ENCODE measurements at regions not wholly inside any gene's neighbourhood (a gene's known extent, or its start where the extent isn't known, plus 50 kb on each side); places are given as distances from the start of the nearest gene placed in this dataset.

DNA sequence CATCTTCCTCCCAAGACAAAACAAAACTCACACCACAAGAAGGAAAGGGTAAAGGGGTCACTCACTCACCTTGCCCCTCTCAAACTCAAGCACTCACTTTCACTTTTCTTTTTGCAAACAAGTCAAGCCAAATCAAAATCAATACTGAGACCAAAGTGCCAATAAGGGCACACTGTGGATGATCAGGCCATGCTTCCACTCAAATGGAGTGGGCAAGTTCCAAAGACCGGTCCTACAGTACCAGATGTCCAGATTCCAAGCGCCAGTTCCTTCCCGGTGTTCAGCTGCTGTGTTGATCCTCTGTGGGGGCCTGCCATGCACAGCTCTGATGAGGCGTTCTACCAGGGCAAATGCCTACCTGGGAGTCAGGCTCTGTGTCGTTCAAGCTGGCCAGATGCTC lies 162.6 kb upstream of the GRIK2 start:
- TF ChIP-seq POLR2A (IDR thresholded peaks at IDR 0.05): no peak
- TF ChIP-seq, protein P1, sequence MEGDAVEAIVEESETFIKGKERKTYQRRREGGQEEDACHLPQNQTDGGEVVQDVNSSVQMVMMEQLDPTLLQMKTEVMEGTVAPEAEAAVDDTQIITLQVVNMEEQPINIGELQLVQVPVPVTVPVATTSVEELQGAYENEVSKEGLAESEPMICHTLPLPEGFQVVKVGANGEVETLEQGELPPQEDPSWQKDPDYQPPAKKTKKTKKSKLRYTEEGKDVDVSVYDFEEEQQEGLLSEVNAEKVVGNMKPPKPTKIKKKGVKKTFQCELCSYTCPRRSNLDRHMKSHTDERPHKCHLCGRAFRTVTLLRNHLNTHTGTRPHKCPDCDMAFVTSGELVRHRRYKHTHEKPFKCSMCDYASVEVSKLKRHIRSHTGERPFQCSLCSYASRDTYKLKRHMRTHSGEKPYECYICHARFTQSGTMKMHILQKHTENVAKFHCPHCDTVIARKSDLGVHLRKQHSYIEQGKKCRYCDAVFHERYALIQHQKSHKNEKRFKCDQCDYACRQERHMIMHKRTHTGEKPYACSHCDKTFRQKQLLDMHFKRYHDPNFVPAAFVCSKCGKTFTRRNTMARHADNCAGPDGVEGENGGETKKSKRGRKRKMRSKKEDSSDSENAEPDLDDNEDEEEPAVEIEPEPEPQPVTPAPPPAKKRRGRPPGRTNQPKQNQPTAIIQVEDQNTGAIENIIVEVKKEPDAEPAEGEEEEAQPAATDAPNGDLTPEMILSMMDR (IDR thresholded peaks at IDR 0.05): no peak
- intact Hi-C loops (cut with DNase I): no loop called here
- 84 to 92% methylated on average over 5 of the region's 5 CpGs for WGBS, 2 donors
- Histone ChIP-seq H3K4me3 (replicated peaks in 1 of 3) (no peak overlapping the region), H3K36me3 (no peaks in the 10 kb centered on the region), H3K27ac (no peak overlapping the region), H3K9me3 (no peaks in the 10 kb centered on the region), H3K27me3 (no peaks in the 10 kb centered on the region), H3K4me1 (no peaks in the 10 kb centered on the region)
- DNase-seq: no peak

DNA sequence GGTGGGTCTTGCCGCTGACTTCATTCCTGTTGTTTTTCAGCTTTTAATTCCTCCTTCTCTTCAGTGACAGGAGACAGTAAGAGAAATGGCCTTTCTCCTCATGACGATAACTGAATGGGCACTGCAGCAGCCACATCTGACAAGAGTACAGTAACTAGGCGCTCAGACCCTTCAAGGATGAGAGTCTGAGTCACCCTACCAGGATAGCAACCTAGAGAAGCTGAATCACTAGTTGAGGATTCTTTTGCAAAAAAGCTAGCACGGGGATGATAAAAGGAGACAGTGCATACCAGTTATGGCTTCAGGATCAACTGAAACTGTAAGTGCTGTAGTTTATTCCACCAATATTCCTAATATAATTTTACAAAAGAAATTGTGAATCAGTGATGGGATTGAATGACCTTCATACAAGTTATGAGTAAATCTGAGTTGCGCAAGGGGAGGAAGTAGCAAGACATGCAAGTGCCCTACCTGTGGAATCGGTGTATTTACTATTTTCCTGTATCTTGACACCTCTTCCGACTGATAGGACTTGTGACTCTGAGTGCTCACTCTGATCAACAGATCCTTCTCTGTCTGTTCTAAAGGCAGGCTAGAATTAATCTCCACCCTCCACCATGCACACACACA lies 161.8 kb upstream of the GRIK2 start:
- no peak for TF ChIP-seq POLR2A (IDR thresholded peaks at IDR 0.05)
- TF ChIP-seq, protein P1 (IDR thresholded peaks at IDR 0.05): no peak
- no peak for DNase-seq
- H3K9me3 ChIP-seq: no peaks in the 10 kb centered on the region
- H3K27me3 ChIP-seq: no peaks in the 10 kb centered on the region
- intact Hi-C loops (cut with DNase I): no loop called here
- no peak overlapping the region for H3K27ac ChIP-seq
- no peak overlapping the region for H3K4me3 ChIP-seq (replicated peaks in 1 of 3)
- WGBS, 2 donors: 92 to 94% methylated on average over 7 of the region's 7 CpGs
- no peaks in the 10 kb centered on the region for H3K4me1 ChIP-seq
- H3K36me3 ChIP-seq: no peaks in the 10 kb centered on the region

DNA sequence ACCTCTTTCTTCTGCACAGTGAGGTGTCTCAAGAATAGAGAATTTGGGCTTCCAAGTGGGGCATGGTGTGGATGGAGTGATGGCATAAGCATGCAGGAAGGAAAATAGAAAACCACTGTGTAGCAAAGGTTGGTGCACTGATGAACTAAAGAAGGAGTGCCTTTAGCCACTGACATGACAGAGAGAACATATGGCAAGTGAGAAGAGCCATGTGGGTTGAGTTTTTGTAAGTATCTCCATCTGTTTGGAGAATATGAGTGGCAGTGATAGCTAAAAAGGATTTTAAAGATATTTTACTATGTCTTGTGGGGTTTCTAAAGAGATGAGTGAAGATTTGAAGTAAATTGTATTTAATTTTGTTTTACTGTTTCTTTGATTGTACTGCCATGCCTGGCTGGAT lies 160.5 kb upstream of the GRIK2 start:
- H3K4me3 ChIP-seq (replicated peaks in 1 of 3): no peak overlapping the region
- no peak overlapping the region for H3K27ac ChIP-seq
- no peak for DNase-seq
- H3K9me3 ChIP-seq: no peaks in the 10 kb centered on the region
- H3K36me3 ChIP-seq: no peaks in the 10 kb centered on the region
- intact Hi-C loops (cut with DNase I): no loop called here
- no peak for TF ChIP-seq POLR2A (IDR thresholded peaks at IDR 0.05)
- TF ChIP-seq, protein P1 (IDR thresholded peaks at IDR 0.05): no peak
- H3K4me1 ChIP-seq: no peaks in the 10 kb centered on the region
- H3K27me3 ChIP-seq: no peaks in the 10 kb centered on the region

DNA sequence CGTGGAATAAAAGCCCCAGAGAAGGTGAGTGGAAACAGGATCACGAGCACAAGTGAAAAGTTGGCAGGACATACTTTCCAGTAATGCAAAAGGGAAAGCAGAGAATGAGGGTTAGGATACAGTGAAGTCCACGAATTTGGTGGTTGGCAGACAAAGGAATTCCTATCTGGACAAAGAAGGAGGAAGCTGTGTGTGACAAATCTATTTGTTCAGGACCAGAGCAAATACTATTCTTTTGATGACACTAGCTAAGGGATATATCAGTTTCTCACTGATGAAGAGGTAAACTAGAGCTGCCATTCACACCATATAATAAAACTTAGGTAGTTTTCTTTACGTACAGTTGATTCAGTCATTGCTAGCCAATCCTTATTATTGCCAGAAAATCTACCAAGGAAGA lies 156.8 kb upstream of the GRIK2 start:
- Histone ChIP-seq H3K4me1 (no peaks in the 10 kb centered on the region), H3K36me3 (no peaks in the 10 kb centered on the region), H3K4me3 (replicated peaks in 1 of 3) (no peak overlapping the region), H3K9me3 (no peaks in the 10 kb centered on the region), H3K27ac (no peak overlapping the region), H3K27me3 (no peaks in the 10 kb centered on the region)
- 65 to 70% methylated on average over 4 of the region's 4 CpGs for WGBS, 2 donors
- DNase-seq: no peak
- intact Hi-C loops (cut with DNase I): no loop called here
- TF ChIP-seq POLR2A (IDR thresholded peaks at IDR 0.05): no peak
- TF ChIP-seq, protein P1 (IDR thresholded peaks at IDR 0.05): no peak

DNA sequence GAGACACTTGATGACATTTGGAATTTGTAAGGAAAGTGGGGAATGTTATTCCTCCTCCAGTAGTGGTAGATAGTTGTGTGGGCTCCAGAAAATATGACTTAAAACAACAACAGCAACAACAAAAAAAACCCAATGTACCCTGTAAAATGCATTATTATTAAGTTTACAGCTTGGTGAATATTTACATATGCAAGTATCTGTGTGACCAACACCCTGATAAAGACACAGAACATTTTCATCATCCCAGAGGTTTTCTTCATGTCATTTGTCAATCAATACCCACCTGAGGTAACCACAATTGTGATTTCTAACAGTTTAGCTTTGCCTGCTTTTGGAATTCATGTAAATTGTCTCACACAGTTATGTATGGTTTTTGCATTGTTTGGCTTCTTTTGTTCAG lies 152.1 kb upstream of the GRIK2 start:
- Histone ChIP-seq H3K27ac (no peak overlapping the region), H3K9me3 (no peaks in the 10 kb centered on the region), H3K4me1 (no peaks in the 10 kb centered on the region), H3K27me3 (no peaks in the 10 kb centered on the region), H3K4me3 (replicated peaks in 1 of 3) (no peak overlapping the region), H3K36me3 (no peaks in the 10 kb centered on the region)
- intact Hi-C loops (cut with DNase I): no loop called here
- TF ChIP-seq, protein P1 (IDR thresholded peaks at IDR 0.05): no peak
- TF ChIP-seq POLR2A (IDR thresholded peaks at IDR 0.05): no peak
- DNase-seq: no peak

Measured in thyroid gland (tissue), 4 donors.